Endodermal cell (in vitro differentiated cells): ENCODE measurements at regions not wholly inside any gene's neighbourhood (a gene's known extent, or its start where the extent isn't known, plus 50 kb on each side); places are given as distances from the start of the nearest gene placed in this dataset.

ENCODE experiments used
- DNase-seq: peaks from one replicate; pipeline ENCODE4 v3.0.0-alpha.2; 2017
- H3K27ac ChIP-seq: 2 replicates; pipeline ENCODE4 v1.5.1; 2013; ENCODE audit warnings: mild to moderate bottlenecking, low read depth, low read length, moderate library complexity
- H3K27me3 ChIP-seq: 2 replicates; pipeline ENCODE4 v1.6.1; 2013; ENCODE audit warnings: mild to moderate bottlenecking, low read length, moderate library complexity; ENCODE audit not compliant: insufficient read depth, control insufficient read depth, poor library complexity, severe bottlenecking
- H3K36me3 ChIP-seq: 2 replicates; pipeline ENCODE4 v1.7.0; 2013; ENCODE audit warnings: mild to moderate bottlenecking, low read length, moderate library complexity; ENCODE audit not compliant: control insufficient read depth, insufficient read depth
- H3K4me1 ChIP-seq: one replicate; pipeline ENCODE4 v1.7.0; 2013; ENCODE audit warnings: low read length; ENCODE audit not compliant: control insufficient read depth, insufficient read depth
- H3K4me3 ChIP-seq: 2 replicates; pipeline ENCODE4 v1.5.1; 2013; ENCODE audit warnings: mild to moderate bottlenecking, low read length, moderate library complexity
- H3K9ac ChIP-seq: 2 replicates; pipeline ENCODE4 v1.6.1; 2013; ENCODE audit warnings: mild to moderate bottlenecking, low read length, moderate library complexity; ENCODE audit not compliant: poor library complexity, severe bottlenecking; ENCODE audit errors: extremely low read depth
- H3K9me3 ChIP-seq: 2 replicates; pipeline ENCODE4 v1.6.1; 2013; ENCODE audit warnings: mild to moderate bottlenecking, low read length, moderate library complexity; ENCODE audit not compliant: control insufficient read depth
- H3K27ac Mint-ChIP-seq: 2 replicates; pipeline ENCODE4 v1.8.0; 2020; ENCODE audit warnings: mixed read lengths
- H3K27me3 Mint-ChIP-seq: 2 replicates; pipeline ENCODE4 v1.8.0; 2021; ENCODE audit warnings: mild to moderate bottlenecking, mixed read lengths; ENCODE audit not compliant: insufficient read depth
- H3K36me3 Mint-ChIP-seq: 2 replicates; pipeline ENCODE4 v1.8.0; 2020; ENCODE audit warnings: low read depth, mixed read lengths
- H3K4me1 Mint-ChIP-seq: 2 replicates; pipeline ENCODE4 v1.8.0; 2020; ENCODE audit warnings: mixed read lengths
- H3K4me3 Mint-ChIP-seq: 2 replicates; pipeline ENCODE4 v1.8.0; 2020; ENCODE audit warnings: mild to moderate bottlenecking, moderate library complexity, mixed read lengths
- H3K9me3 Mint-ChIP-seq: 2 replicates; pipeline ENCODE4 v1.8.0; 2020; ENCODE audit warnings: mild to moderate bottlenecking, mixed read lengths
- CTCF ChIP-seq: fragments of 200-600 bp; sonication (generic); conservative IDR thresholded peaks from 2 replicates; pipeline ENCODE4 v1.5.0; 2021; ENCODE audit warnings: antibody characterized with exemption, mild to moderate bottlenecking
- WGBS, 2 experiments: methylation state at CpG; one replicate each; pipeline versions ENCODE4 v1.1.5 to v1.1.7; 2013; ENCODE audit warnings: missing lambda C conversion rate in 2 of 2, mixed read lengths in 1 of 2; ENCODE audit not compliant: insufficient coverage in 1 of 2, insufficient read length in 1 of 2; 5-methylcytosine and 5-hydroxymethylcytosine counted together

- 83 to 92% methylated on average over 2 to 3 of the region's 3 CpGs for WGBS, 2 experiments
- no peak overlapping the region for H3K9ac ChIP-seq
- no peaks in the 10 kb centered on the region for H3K27me3 ChIP-seq
- no peaks in the 10 kb centered on the region for H3K36me3 ChIP-seq
- no peak overlapping the region for H3K27ac ChIP-seq
- Mint-ChIP-seq H3K9me3 (no peaks in the 10 kb centered on the region), H3K27ac (no peak overlapping the region), H3K36me3 (no peaks in the 10 kb centered on the region), H3K4me1 (peaks cover 50% of the 10 kb centered on the region), H3K27me3 (no peaks in the 10 kb centered on the region), H3K4me3 (no peak overlapping the region)
- peaks cover 21% of the 10 kb centered on the region for H3K4me1 ChIP-seq
- TF ChIP-seq CTCF: no peak
- H3K4me3 ChIP-seq: no peak overlapping the region
- no peaks in the 10 kb centered on the region for H3K9me3 ChIP-seq
- no peak for DNase-seq
Observed at GRCh38 chr9:88784960-88785359, 206.3 kb upstream of the S1PR3 start.

GRCh38 chr9:88786291-88787079 lies 204.8 kb upstream of the S1PR3 start:
- Histone ChIP-seq H3K27ac (no peak overlapping the region), H3K9me3 (no peaks in the 10 kb centered on the region), H3K36me3 (no peaks in the 10 kb centered on the region), H3K27me3 (no peaks in the 10 kb centered on the region), H3K9ac (no peak overlapping the region), H3K4me3 (no peak overlapping the region), H3K4me1 (peaks cover 19% of the 10 kb centered on the region)
- peaks cover 45% of the 10 kb centered on the region for H3K4me1 Mint-ChIP-seq
- no peak overlapping the region for H3K4me3 Mint-ChIP-seq
- no peak for TF ChIP-seq CTCF
- peak overlapping the region; percentile 4 for H3K27ac Mint-ChIP-seq
- no peaks in the 10 kb centered on the region for H3K9me3 Mint-ChIP-seq
- no peaks in the 10 kb centered on the region for H3K27me3 Mint-ChIP-seq
- 83 to 90% methylated on average over 8 to 12 of the region's 12 CpGs for WGBS, 2 experiments
- DNase-seq: no peak
- no peaks in the 10 kb centered on the region for H3K36me3 Mint-ChIP-seq

- TF ChIP-seq CTCF: no peak
- no peak overlapping the region for H3K9ac ChIP-seq
- peaks cover 28% of the 10 kb centered on the region for H3K4me1 Mint-ChIP-seq
- no peaks in the 10 kb centered on the region for H3K36me3 ChIP-seq
- no peak for DNase-seq
- 86 to 95% methylated on average over 2 of the region's 3 CpGs for WGBS, 2 experiments
- H3K27me3 ChIP-seq: no peaks in the 10 kb centered on the region
- peaks cover 8% of the 10 kb centered on the region for H3K4me1 ChIP-seq
- H3K9me3 Mint-ChIP-seq: no peaks in the 10 kb centered on the region
- no peak overlapping the region for H3K4me3 ChIP-seq
- no peaks in the 10 kb centered on the region for H3K27me3 Mint-ChIP-seq
- H3K27ac Mint-ChIP-seq: no peak overlapping the region
- no peak overlapping the region for H3K4me3 Mint-ChIP-seq
- no peaks in the 10 kb centered on the region for H3K9me3 ChIP-seq
- H3K36me3 Mint-ChIP-seq: no peaks in the 10 kb centered on the region
- H3K27ac ChIP-seq: no peak overlapping the region
Observed at GRCh38 chr9:88789785-88790184, 201.5 kb upstream of the S1PR3 start.
